ENCODE measurements at regions not wholly inside any gene's neighbourhood (a gene's known extent, or its start where the extent isn't known, plus 50 kb on each side); places are given as distances from the start of the nearest gene placed in this dataset.

DNA sequence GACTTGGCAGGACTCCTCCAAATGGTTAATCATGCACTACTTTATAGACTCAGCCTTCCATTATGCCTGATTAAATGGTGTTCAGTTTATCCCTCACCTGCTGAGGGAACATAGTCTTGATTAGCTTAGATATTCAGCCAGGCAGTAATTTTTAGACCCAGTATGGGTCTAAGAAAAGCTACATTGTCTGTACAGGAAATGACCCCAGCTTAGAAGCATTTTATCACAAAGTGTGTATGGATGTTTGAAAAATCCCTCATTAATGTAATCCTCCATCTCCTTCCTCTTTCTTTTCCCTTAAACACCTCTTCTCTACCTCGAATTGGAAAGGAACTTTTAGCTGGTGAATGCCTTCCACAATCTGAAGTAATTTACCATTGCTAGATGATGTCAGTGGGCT is 252.2 kb upstream of the BMP2 start:
- H3K4me2 ChIP-seq (ENCODE audit: low read length): no peak overlapping the region
- DNase-seq (ENCODE audit: low read depth, low spot score) (no peak), ATAC-seq (no peak)
- no TSS peak for BruUV-seq (replicated peaks)
- no peak overlapping the region for H3K27ac ChIP-seq (ENCODE audit: low read depth, low read length)
- CTCF ChIA-PET: no interaction called here
- intact Hi-C loops (cut with micrococcal nuclease): no loop called here
- no peaks in the 10 kb centered on the region for H3K79me2 ChIP-seq (ENCODE audit: insufficient read depth, low read length)
- POLR2A ChIA-PET: no interaction called here
- H3K36me3 ChIP-seq (ENCODE audit: control insufficient read depth in 1 of 2, insufficient read depth in 2 of 2, low read length in 2 of 2): no peaks in the 10 kb centered on the region
- H3K4me3 ChIP-seq (replicated peaks in 1 of 2; ENCODE audit: low read depth in 1 of 2, low read length in 2 of 2): no peak overlapping the region
- no peak overlapping the region for H2AFZ ChIP-seq (ENCODE audit: low read depth, low read length, poor library complexity, severe bottlenecking)
- RAD21 ChIA-PET (ENCODE audit: low non-redundant PET in 1 of 2, low total read pairs in 2 of 2, uncharacterized antibody in 2 of 2, unreplicated experiment in 2 of 2): no interaction called here
- H3K4me1 ChIP-seq (ENCODE audit: control insufficient read depth in 1 of 2, insufficient read depth in 2 of 2, low read length in 2 of 2): no peaks in the 10 kb centered on the region; a peak in 1 of 4 replicates
- H3K9me3 ChIP-seq (ENCODE audit: control insufficient read depth in 1 of 2, insufficient read depth in 1 of 2, low read depth in 1 of 2, low read length in 2 of 2): peaks cover 3% of the 10 kb centered on the region in 2 experiments; a peak in 1 of 4 replicates
- no peaks in the 10 kb centered on the region for H3K27me3 ChIP-seq (ENCODE audit: insufficient read depth, low read length)
- H3K9ac ChIP-seq (ENCODE audit: low read length): no peak overlapping the region
- no peaks in the 10 kb centered on the region for H3K9me2 ChIP-seq (ENCODE audit: insufficient read depth)
- no peaks in the 10 kb centered on the region for H4K20me1 ChIP-seq (ENCODE audit: insufficient read depth)
- TF ChIP-seq ZNF274 (IDR thresholded peaks at IDR 0.05; ENCODE audit: low read depth, low read length) (no peak), MAX (IDR thresholded peaks at IDR 0.05) (no peak), SP1 (IDR thresholded peaks at IDR 0.05; ENCODE audit: low read depth) (no peak), POLR2A (IDR thresholded peaks at IDR 0.05; ENCODE audit: borderline replicate concordance, extremely low read depth, insufficient read depth, insufficient read length) (no peak)

GRCh38 chr20:6513599-6513998 is 253.9 kb upstream of the BMP2 start:
- H3K9me2 ChIP-seq (ENCODE audit: insufficient read depth): no peaks in the 10 kb centered on the region
- no peak overlapping the region for H3K9ac ChIP-seq (ENCODE audit: low read length)
- ChIA-PET CTCF (no interaction called here), RAD21 (ENCODE audit: low non-redundant PET in 1 of 2, low total read pairs in 2 of 2, uncharacterized antibody in 2 of 2, unreplicated experiment in 2 of 2) (no interaction called here), POLR2A (no interaction called here)
- no TSS peak for BruUV-seq (replicated peaks)
- no peak overlapping the region for H3K4me3 ChIP-seq (replicated peaks in 1 of 2; ENCODE audit: low read depth in 1 of 2, low read length in 2 of 2)
- no peaks in the 10 kb centered on the region for H3K4me1 ChIP-seq (ENCODE audit: control insufficient read depth in 1 of 2, insufficient read depth in 2 of 2, low read length in 2 of 2)
- H4K20me1 ChIP-seq (ENCODE audit: insufficient read depth): no peaks in the 10 kb centered on the region
- no peaks in the 10 kb centered on the region for H3K27me3 ChIP-seq (ENCODE audit: insufficient read depth, low read length)
- H3K79me2 ChIP-seq (ENCODE audit: insufficient read depth, low read length): no peaks in the 10 kb centered on the region
- H3K4me2 ChIP-seq (ENCODE audit: low read length): no peak overlapping the region
- H3K27ac ChIP-seq (ENCODE audit: low read depth, low read length): no peak overlapping the region
- H3K36me3 ChIP-seq (ENCODE audit: control insufficient read depth in 1 of 2, insufficient read depth in 2 of 2, low read length in 2 of 2): no peaks in the 10 kb centered on the region
- no peak for ATAC-seq
- DNase-seq (ENCODE audit: low read depth, low spot score): no peak
- H3K9me3 ChIP-seq (ENCODE audit: control insufficient read depth in 1 of 2, insufficient read depth in 1 of 2, low read depth in 1 of 2, low read length in 2 of 2): peaks cover 2 to 3% of the 10 kb centered on the region in 2 experiments; a peak in 1 of 4 replicates
- H2AFZ ChIP-seq (ENCODE audit: low read depth, low read length, poor library complexity, severe bottlenecking): no peak overlapping the region
- intact Hi-C loops (cut with micrococcal nuclease): no loop called here
- TF ChIP-seq EZH2 (IDR thresholded peaks at IDR 0.05) (no peak), MAX (IDR thresholded peaks at IDR 0.05) (no peak), SIN3A (IDR thresholded peaks at IDR 0.05; ENCODE audit: low read depth) (no peak), POLR2A (IDR thresholded peaks at IDR 0.05; ENCODE audit: borderline replicate concordance, extremely low read depth, insufficient read depth, insufficient read length) (no peak), CEBPB (IDR thresholded peaks at IDR 0.05; ENCODE audit: low read depth) (no peak), CBX3 (IDR thresholded peaks at IDR 0.05; ENCODE audit: low read depth) (no peak), POLR2AphosphoS5 (IDR thresholded peaks at IDR 0.05; ENCODE audit: low read depth, low read length) (no peak), ATF3 (IDR thresholded peaks at IDR 0.05) (no peak), EZH2phosphoT487 (IDR thresholded peaks at IDR 0.05; ENCODE audit: borderline replicate concordance) (no peak), EGR1 (IDR thresholded peaks at IDR 0.05; ENCODE audit: low read depth) (no peak), TCF7L2 (IDR thresholded peaks at IDR 0.05; ENCODE audit: borderline replicate concordance, extremely low read depth, insufficient read depth, insufficient read length) (no peak)
- TF ChIP-seq, protein P1, sequence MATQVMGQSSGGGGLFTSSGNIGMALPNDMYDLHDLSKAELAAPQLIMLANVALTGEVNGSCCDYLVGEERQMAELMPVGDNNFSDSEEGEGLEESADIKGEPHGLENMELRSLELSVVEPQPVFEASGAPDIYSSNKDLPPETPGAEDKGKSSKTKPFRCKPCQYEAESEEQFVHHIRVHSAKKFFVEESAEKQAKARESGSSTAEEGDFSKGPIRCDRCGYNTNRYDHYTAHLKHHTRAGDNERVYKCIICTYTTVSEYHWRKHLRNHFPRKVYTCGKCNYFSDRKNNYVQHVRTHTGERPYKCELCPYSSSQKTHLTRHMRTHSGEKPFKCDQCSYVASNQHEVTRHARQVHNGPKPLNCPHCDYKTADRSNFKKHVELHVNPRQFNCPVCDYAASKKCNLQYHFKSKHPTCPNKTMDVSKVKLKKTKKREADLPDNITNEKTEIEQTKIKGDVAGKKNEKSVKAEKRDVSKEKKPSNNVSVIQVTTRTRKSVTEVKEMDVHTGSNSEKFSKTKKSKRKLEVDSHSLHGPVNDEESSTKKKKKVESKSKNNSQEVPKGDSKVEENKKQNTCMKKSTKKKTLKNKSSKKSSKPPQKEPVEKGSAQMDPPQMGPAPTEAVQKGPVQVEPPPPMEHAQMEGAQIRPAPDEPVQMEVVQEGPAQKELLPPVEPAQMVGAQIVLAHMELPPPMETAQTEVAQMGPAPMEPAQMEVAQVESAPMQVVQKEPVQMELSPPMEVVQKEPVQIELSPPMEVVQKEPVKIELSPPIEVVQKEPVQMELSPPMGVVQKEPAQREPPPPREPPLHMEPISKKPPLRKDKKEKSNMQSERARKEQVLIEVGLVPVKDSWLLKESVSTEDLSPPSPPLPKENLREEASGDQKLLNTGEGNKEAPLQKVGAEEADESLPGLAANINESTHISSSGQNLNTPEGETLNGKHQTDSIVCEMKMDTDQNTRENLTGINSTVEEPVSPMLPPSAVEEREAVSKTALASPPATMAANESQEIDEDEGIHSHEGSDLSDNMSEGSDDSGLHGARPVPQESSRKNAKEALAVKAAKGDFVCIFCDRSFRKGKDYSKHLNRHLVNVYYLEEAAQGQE (IDR thresholded peaks at IDR 0.05; ENCODE audit: low read depth): no peak
- TF ChIP-seq, protein P2, sequence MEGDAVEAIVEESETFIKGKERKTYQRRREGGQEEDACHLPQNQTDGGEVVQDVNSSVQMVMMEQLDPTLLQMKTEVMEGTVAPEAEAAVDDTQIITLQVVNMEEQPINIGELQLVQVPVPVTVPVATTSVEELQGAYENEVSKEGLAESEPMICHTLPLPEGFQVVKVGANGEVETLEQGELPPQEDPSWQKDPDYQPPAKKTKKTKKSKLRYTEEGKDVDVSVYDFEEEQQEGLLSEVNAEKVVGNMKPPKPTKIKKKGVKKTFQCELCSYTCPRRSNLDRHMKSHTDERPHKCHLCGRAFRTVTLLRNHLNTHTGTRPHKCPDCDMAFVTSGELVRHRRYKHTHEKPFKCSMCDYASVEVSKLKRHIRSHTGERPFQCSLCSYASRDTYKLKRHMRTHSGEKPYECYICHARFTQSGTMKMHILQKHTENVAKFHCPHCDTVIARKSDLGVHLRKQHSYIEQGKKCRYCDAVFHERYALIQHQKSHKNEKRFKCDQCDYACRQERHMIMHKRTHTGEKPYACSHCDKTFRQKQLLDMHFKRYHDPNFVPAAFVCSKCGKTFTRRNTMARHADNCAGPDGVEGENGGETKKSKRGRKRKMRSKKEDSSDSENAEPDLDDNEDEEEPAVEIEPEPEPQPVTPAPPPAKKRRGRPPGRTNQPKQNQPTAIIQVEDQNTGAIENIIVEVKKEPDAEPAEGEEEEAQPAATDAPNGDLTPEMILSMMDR (IDR thresholded peaks at IDR 0.05 in 2 of 3, conservative IDR thresholded peaks at IDR 0.05 in 1 of 3; ENCODE audit: borderline replicate concordance in 1 of 3, insufficient read depth in 1 of 3, low read depth in 2 of 3, low read length in 2 of 3): no peak

Measured in HCT116 (cell line).